Mesodermal cell (in vitro differentiated cells): ENCODE measurements at regions not wholly inside any gene's neighbourhood (a gene's known extent, or its start where the extent isn't known, plus 50 kb on each side); places are given as distances from the start of the nearest gene placed in this dataset.
A peak's percentile ranks its signal among the peaks of the same experiment; 100 is the strongest.

ENCODE experiments used
- H3K27ac ChIP-seq: 2 replicates; pipeline ENCODE4 v1.7.0; 2013; ENCODE audit warnings: mild to moderate bottlenecking, low read depth, low read length, moderate library complexity; ENCODE audit not compliant: severe bottlenecking
- H3K36me3 ChIP-seq: 2 replicates; pipeline ENCODE4 v1.7.1; 2013; ENCODE audit warnings: mild to moderate bottlenecking, low read length, moderate library complexity; ENCODE audit not compliant: control insufficient read depth, insufficient read depth
- H3K4me1 ChIP-seq: one replicate; pipeline ENCODE4 v1.7.1; 2013; ENCODE audit warnings: mild to moderate bottlenecking, low read length; ENCODE audit not compliant: insufficient read depth, control insufficient read depth, poor library complexity, severe bottlenecking
- H3K4me3 ChIP-seq: 2 replicates; pipeline ENCODE4 v1.7.0; 2013; ENCODE audit warnings: low read length, control low read depth, mild to moderate bottlenecking; ENCODE audit not compliant: insufficient read depth, poor library complexity, severe bottlenecking; ENCODE audit errors: extremely low read depth
- H3K9me3 ChIP-seq: 2 replicates; pipeline ENCODE4 v1.7.1; 2013; ENCODE audit warnings: mild to moderate bottlenecking, low read length, moderate library complexity; ENCODE audit not compliant: control insufficient read depth
- WGBS, 2 experiments: methylation state at CpG; one replicate each; pipeline ENCODE4 v1.1.5; 2013; ENCODE audit warnings: missing lambda C conversion rate in 2 of 2; ENCODE audit not compliant: insufficient coverage in 2 of 2; 5-methylcytosine and 5-hydroxymethylcytosine counted together

- H3K9me3 ChIP-seq: no peaks in the 10 kb centered on the region
- H3K4me1 ChIP-seq: peaks cover 12% of the 10 kb centered on the region
- no peaks in the 10 kb centered on the region for H3K36me3 ChIP-seq
- H3K27ac ChIP-seq: no peak overlapping the region
- H3K4me3 ChIP-seq: no peak overlapping the region
Observed at GRCh38 chr6:133101790-133102189, 139.4 kb upstream of the EYA4 start.

GRCh38 chr6:133106934-133107333 is 134.2 kb upstream of the EYA4 start:
- Histone ChIP-seq H3K4me1 (no peaks in the 10 kb centered on the region), H3K27ac (no peak overlapping the region), H3K36me3 (no peaks in the 10 kb centered on the region), H3K4me3 (no peak overlapping the region), H3K9me3 (no peaks in the 10 kb centered on the region)
- 86 to 100% methylated on average over 2 of the region's 2 CpGs for WGBS, 2 experiments

GRCh38 chr6:133108419-133108818 is 132.7 kb upstream of the EYA4 start:
- 100% methylated on average over 1 of the region's 2 CpGs; no CpG with 5 or more reads in 1 of the 2 experiments for WGBS, 2 experiments
- Histone ChIP-seq H3K9me3 (no peaks in the 10 kb centered on the region), H3K27ac (no peak overlapping the region), H3K4me1 (no peaks in the 10 kb centered on the region), H3K4me3 (no peak overlapping the region), H3K36me3 (no peaks in the 10 kb centered on the region)

- Histone ChIP-seq H3K36me3 (no peaks in the 10 kb centered on the region), H3K4me1 (no peaks in the 10 kb centered on the region), H3K4me3 (no peak overlapping the region), H3K27ac (no peak overlapping the region), H3K9me3 (peaks cover 4% of the 10 kb centered on the region)
- 100% methylated on average over 1 of the region's 1 CpG; no CpG with 5 or more reads in 1 of the 2 experiments for WGBS, 2 experiments
Observed at GRCh38 chr6:133114973-133115372, 126.2 kb upstream of the EYA4 start.

- WGBS, 2 experiments: 76 to 86% methylated on average over 2 of the region's 2 CpGs
Observed at GRCh38 chr6:133115946-133116345, 125.2 kb upstream of the EYA4 start.

GRCh38 chr6:133128191-133128590 is 113.0 kb upstream of the EYA4 start:
- 60 to 90% methylated on average over 1 to 2 of the region's 2 CpGs for WGBS, 2 experiments
- Histone ChIP-seq H3K36me3 (no peaks in the 10 kb centered on the region), H3K9me3 (no peaks in the 10 kb centered on the region), H3K4me3 (no peak overlapping the region), H3K4me1 (peaks cover 4% of the 10 kb centered on the region), H3K27ac (no peak overlapping the region)

More at GRCh38 chr6:133115946-133116345, 125.2 kb upstream of the EYA4 start:
- Histone ChIP-seq H3K4me3 (no peak overlapping the region), H3K4me1 (no peaks in the 10 kb centered on the region), H3K36me3 (no peaks in the 10 kb centered on the region), H3K9me3 (peaks cover 4% of the 10 kb centered on the region), H3K27ac (no peak overlapping the region)

GRCh38 chr6:133129556-133129955 is 111.6 kb upstream of the EYA4 start:
- H3K36me3 ChIP-seq: no peaks in the 10 kb centered on the region

GRCh38 chr6:133130863-133131262 is 110.3 kb upstream of the EYA4 start:
- Histone ChIP-seq H3K27ac (no peak overlapping the region), H3K4me3 (no peak overlapping the region), H3K9me3 (no peaks in the 10 kb centered on the region), H3K4me1 (peaks cover 4% of the 10 kb centered on the region), H3K36me3 (no peaks in the 10 kb centered on the region)
- no CpG with 5 or more reads among the region's 2 CpGs for WGBS, 2 experiments

More at GRCh38 chr6:133129556-133129955, 111.6 kb upstream of the EYA4 start:
- peaks cover 4% of the 10 kb centered on the region for H3K4me1 ChIP-seq
- 100% methylated on average over 1 of the region's 1 CpG for WGBS, 2 experiments
- H3K27ac ChIP-seq: no peak overlapping the region
- no peak overlapping the region for H3K4me3 ChIP-seq
- no peaks in the 10 kb centered on the region for H3K9me3 ChIP-seq

- 95 to 96% methylated on average over 7 to 8 of the region's 10 CpGs for WGBS, 2 experiments
- Histone ChIP-seq H3K4me1 (peaks cover 4% of the 10 kb centered on the region), H3K36me3 (no peaks in the 10 kb centered on the region), H3K9me3 (no peaks in the 10 kb centered on the region), H3K27ac (peak overlapping the region; percentile 31), H3K4me3 (no peak overlapping the region)
Observed at GRCh38 chr6:133131621-133132465, 109.3 kb upstream of the EYA4 start.

GRCh38 chr6:133132466-133132971 is 108.6 kb upstream of the EYA4 start:
- H3K36me3 ChIP-seq: no peaks in the 10 kb centered on the region
- peak overlapping the region; percentile 31 for H3K27ac ChIP-seq
- no peaks in the 10 kb centered on the region for H3K9me3 ChIP-seq
- H3K4me1 ChIP-seq: peaks cover 4% of the 10 kb centered on the region
- no peak overlapping the region for H3K4me3 ChIP-seq
- WGBS, 2 experiments: 82 to 85% methylated on average over 6 to 7 of the region's 12 CpGs
